ENCODE measurements at regions not wholly inside any gene's neighbourhood (a gene's known extent, or its start where the extent isn't known, plus 50 kb on each side); places are given as distances from the start of the nearest gene placed in this dataset.
"Not testable (repeated sequence)": the region's sequence is repeated elsewhere in the genome, so short reads cannot be mapped to it uniquely, and the experiment has no call there.

- no peak for DNase-seq (ENCODE audit: low spot score)
Measured at GRCh38 chr6:43935921-43936439, 166.0 kb downstream of the VEGFA start.

DNA sequence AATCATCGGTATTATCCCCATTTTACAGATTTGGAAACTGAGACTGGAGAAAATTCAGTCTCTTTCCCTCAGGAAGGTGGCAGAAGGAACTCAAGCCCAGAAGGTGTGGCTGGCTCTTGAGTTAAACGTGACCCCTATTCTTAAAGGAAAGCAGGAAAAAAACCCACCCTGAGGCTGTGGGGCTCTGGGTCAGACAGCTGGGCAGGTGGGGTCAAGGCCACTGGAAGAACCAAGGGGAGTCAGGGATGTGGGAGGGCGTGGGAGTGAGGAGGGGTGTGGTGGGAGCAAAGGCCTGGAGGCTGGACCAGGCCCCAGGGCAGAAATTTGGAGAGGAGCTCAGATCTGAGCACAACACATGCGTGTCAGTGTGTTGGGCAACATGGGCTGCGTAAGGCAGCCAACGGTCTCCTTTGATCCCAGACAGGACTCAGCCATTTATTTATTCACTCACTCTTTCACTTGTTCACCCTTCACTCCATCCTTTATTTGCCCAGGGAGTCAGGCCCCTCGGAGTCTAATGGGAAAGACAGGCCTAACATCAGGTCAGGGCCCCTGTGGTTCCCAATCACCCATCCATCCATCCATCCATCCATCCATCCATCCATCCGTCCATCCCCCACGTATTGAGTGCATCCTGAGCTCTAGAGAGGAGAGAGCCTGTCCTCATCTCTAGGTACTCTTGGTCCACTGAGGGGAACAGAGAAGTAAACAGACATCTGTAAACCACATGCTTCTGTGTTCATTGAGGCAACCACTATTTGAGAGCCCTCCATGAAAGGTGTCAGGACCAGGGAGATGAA lies 165.0 kb downstream of the VEGFA start:
- no peak for DNase-seq (ENCODE audit: low spot score)

DNA sequence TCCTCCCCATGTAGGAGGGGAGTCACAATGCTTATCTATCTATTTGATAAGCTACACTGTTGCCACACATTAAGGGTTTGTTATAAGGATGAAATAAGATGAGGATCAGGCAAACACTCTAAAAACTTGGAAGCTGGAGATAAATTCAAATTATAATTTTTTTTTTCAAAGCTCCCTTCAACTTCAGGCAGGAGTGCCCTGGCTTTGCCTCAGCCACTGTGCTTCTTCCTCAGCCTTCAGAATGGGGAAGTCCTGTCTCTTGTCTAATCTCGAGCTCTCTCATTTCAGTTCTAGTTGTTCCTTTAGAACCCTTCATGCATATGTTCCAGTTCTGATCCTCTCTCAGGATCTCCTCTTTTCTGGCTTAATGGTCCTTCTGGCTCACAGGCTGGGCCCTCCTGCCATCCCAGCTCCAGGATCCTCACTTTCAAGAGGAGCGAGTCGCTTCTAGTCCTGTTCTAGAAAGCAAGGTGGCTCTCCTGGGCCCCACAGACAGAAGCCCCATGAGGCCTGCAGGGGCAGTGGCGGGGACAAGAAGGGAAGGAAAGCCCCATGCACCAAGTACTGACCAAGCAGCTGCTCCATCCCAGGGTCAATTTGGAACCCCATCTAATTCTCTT lies 164.3 kb downstream of the VEGFA start:
- DNase-seq (ENCODE audit: low spot score): no peak

DNA sequence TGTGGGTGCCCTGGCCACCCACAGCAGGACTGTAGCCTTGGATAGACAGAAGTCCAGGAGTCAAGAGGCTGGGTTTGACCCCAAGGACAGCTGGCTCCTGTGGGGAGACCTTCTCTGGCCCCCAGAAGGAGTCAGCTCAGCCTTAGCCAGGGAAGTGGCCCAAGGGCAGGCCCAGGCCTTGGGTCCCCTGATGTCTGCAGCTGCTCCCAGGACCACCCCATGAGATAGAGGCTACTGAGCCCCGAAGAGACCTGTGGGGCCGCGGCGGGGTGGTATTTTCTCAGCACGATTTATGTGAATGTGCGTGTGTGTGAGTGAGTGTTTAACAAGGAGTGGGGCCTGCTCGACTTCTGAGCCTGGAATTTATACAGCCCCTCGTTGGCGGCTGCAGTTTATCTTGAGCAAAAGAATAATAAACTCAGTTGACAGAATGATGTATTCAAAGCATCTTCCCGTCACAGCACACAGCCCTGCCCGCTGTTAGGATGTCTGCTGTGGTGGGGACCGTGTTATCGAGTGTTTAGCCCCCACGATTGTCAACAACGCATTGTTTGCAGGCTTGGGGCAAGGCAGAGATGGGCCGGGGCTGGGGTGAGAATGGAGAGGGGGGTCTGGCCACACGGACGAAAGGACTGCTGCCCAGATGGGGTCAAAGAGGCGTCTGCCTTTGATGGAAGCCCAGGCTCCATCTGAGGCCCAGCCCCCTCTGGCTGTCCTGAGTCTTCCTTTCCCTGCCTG lies 163.3 kb downstream of the VEGFA start:
- no peak for DNase-seq (ENCODE audit: low spot score)

GRCh38 chr6:43932259-43933147 lies 162.5 kb downstream of the VEGFA start:
- no peak for DNase-seq (ENCODE audit: low spot score)

- DNase-seq (ENCODE audit: low spot score): no peak
Measured at GRCh38 chr6:43931201-43931600, 161.2 kb downstream of the VEGFA start.

DNA sequence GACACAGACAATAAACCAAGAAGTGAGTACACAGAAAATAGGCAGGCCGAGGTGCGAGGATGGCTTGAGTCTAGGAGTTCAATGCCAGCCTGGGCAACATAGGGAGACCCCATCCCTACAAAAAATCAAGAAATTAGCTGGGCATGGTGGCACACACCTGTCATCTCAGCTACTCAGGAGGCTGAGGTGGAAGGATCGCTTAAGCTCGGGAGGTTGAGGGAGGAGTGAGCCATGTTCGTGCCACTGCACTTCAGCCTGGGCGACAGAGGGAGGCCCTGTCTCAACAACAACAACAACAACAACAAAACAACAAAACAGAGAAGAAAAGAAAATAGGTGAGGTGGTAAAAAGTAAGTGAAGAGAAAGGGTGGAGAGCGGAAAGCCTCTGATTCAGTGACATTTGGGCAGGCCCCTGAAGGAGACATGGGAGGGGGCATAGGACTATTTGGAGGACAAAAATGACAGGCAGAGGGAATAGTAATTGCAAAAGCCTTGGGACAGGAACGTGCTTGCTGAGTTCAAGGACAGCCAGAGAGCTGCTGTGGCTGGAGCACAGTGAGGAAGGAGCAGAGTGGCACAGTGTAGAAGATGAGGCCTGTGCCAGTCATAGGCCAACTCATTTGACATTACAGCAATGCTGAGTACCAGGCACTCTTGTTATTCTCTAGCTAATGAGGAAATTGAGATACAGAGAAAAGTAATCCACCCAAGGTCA lies 160.6 kb downstream of the VEGFA start:
- no peak for DNase-seq (ENCODE audit: low spot score)

GRCh38 chr6:43929511-43929910 lies 159.5 kb downstream of the VEGFA start:
- no peak for DNase-seq (ENCODE audit: low spot score)

DNA sequence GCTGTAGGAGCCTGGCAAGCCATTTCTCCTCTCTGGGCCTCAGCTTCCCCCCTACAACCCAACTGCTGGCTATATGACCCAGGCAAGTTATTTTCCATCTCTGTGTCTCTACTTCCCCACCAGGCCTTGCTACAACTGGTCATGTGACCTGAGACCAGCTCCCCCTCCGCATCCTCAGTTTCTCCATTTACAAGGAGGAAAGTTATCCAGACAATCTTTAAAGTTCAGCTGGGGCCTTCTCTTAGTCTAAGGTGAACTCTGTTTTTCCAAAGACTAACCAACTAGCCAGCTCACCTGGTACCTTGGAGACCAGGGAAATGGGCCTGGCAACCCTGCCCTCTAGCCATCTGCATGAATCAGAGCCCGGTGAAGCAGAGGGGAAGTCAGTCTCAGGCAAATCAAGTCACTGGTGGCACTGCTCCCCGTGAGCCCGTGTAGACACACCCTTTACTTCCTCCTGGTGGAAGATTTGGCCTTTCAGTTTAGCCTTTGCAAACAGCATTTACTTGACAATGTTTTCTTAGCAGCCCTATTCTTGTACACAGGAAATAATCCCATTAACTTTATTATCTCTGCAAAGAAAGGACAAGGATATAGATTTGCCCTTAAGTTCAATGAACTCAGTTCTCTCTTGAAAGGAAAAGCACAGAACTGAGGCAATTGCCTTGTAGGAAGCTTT lies 157.7 kb downstream of the VEGFA start:
- no peak for DNase-seq (ENCODE audit: low spot score)

DNA sequence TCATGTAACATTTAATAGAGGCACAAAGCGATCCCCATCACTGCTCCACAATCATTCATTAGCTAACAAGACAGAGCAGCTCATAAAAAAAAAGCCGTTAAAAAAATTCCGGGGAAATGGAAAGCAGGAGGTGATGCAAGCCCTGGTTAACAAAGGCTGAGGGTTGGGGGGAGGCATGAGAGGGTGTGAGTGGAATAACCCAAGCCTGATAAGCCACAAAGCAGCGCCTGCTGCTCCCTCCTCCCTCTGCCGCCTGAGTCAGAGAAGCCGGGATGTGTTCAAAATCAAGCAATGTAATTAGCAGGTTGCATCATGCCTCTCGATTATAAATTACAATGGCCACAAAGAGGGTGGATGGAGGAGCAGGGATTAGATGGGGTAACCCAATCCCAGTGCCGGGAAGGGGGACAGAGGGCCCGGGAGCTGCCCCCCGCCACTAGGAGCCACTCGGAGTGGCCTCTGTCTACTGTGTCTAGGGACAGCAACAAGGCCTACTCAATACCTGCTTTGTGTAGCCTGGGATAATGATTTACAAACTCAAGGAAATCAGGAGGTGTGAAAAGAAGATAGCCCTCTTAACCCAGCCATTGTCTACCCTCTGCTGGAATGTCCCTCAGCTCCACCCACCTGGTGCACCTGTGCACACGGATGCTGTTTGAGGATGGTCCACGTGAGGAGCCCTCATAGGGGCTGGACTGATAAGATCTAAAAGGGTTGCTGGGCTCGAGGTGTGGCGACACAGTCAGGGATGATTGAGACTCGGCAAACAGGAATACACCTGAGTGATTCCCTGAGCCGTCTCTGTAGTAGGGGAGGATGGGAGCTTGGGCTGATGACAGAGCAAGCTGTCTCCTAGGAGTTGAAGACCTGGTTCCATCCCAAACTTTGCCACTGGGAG lies 156.9 kb downstream of the VEGFA start:
- no peak for DNase-seq (ENCODE audit: low spot score)

GRCh38 chr6:43925636-43926139 lies 155.7 kb downstream of the VEGFA start:
- DNase-seq (ENCODE audit: low spot score): not testable (repeated sequence)

GRCh38 chr6:43924222-43924702 lies 154.3 kb downstream of the VEGFA start:
- no peak for DNase-seq (ENCODE audit: low spot score)

GRCh38 chr6:43923376-43924221 lies 153.6 kb downstream of the VEGFA start:
- DNase-seq (ENCODE audit: low spot score): no peak

- no peak for DNase-seq (ENCODE audit: low spot score)
Measured at GRCh38 chr6:43922426-43923375, 152.7 kb downstream of the VEGFA start.

DNA sequence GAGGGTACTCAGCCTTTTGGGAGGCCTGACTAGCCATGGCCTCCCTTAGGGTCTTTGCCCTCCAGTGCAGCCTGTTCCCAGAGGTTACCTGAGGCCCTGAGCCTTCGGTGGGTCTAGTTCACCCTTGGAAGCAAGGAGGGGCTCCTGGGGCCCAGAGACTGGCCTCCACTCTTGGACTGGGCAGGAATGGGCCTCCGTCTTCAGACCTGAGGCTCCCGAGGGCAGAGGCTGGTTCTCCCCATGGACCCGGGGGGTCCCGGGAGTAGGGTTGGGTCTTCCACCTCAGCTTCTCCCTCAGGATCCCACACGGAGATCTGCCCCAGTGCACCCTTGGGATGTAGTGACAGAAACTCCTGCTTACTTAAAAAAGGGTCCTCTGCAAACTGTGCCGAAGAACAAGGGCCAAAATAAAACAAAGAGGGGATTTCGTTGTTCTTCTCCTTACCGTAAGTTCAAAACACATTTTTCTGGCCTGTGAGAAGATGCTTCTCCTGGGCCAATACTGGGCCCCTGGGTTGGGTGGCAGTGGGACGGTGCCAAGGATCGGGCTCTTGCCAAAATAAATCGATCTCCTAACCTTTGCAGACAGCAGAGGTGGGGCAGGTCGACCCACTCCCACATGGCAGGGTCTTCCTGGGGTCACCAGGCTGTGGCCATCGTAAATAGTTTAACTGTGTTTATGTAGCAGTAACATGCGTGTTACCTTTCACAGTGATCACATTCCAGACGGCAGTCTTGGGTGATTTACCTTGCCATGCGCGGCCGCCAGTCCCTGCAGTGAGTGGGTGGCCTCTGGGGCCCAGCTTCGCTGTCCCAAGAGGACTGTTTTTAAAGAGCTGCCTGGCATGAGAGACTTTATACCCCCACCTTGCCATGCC lies 151.8 kb downstream of the VEGFA start:
- no peak for DNase-seq (ENCODE audit: low spot score)

GRCh38 chr6:43921039-43921438 lies 151.0 kb downstream of the VEGFA start:
- no peak for DNase-seq (ENCODE audit: low spot score)

Measured in cerebellar cortex (tissue), 1 donor.